ENCODE measurements at regions not wholly inside any gene's neighbourhood (a gene's known extent, or its start where the extent isn't known, plus 50 kb on each side); places are given as distances from the start of the nearest gene placed in this dataset.

- no peak overlapping the region for H3K4me3 Mint-ChIP-seq
- H3K36me3 Mint-ChIP-seq: peaks cover 9% of the 10 kb centered on the region
- ATAC-seq: no peak
- no peak for TF ChIP-seq ATF1 (CRISPR knock-in tag; IDR thresholded peaks at IDR 0.05)
- no peak for TF ChIP-seq AFF4 (CRISPR knock-in tag; IDR thresholded peaks at IDR 0.05; ENCODE audit: borderline replicate concordance)
- TF ChIP-seq ZMAT4 (CRISPR knock-in tag; IDR thresholded peaks at IDR 0.05): no peak
- TF ChIP-seq ZNF396 (CRISPR knock-in tag; IDR thresholded peaks at IDR 0.05; ENCODE audit: borderline replicate concordance): no peak
- no peak for TF ChIP-seq KAT7 (CRISPR knock-in tag; IDR thresholded peaks at IDR 0.05; ENCODE audit: borderline replicate concordance)
- TF ChIP-seq ESRRA (CRISPR knock-in tag; IDR thresholded peaks at IDR 0.05; ENCODE audit: borderline replicate concordance): no peak
- TF ChIP-seq ZNF512 (CRISPR knock-in tag; IDR thresholded peaks at IDR 0.05; ENCODE audit: borderline replicate concordance): no peak
- TF ChIP-seq CREM (CRISPR knock-in tag; IDR thresholded peaks at IDR 0.05): no peak
- H3K9me3 Mint-ChIP-seq: peaks cover 32% of the 10 kb centered on the region
- H3K27me3 Mint-ChIP-seq (ENCODE audit: low read depth): peaks cover 4% of the 10 kb centered on the region; the same call in 1 of the 2 replicates
- H3K4me1 Mint-ChIP-seq: no peaks in the 10 kb centered on the region
- DNase-seq (ENCODE audit: low spot score): no peak
- no peak overlapping the region for H3K27ac Mint-ChIP-seq
- ChIA-PET POLR2A (no interaction called here), CTCF (no interaction called here)
These were observed 705.4 kb upstream of the RAB6C start for GRCh38 chr2:129274038-129274415.

- no peak for DNase-seq (ENCODE audit: low spot score)
- Mint-ChIP-seq H3K27ac (no peak overlapping the region), H3K4me1 (no peaks in the 10 kb centered on the region), H3K27me3 (ENCODE audit: low read depth) (peaks cover 4% of the 10 kb centered on the region; the same call in 1 of the 2 replicates), H3K9me3 (peaks cover 32% of the 10 kb centered on the region), H3K36me3 (peaks cover 11% of the 10 kb centered on the region), H3K4me3 (no peak overlapping the region)
- CTCF ChIA-PET: interaction anchor here (0.6 to 1.6 kb wide), 2 partner anchors 23 to 668 kb away, joined by 3 to 4 read pairs; no protein-coding TSS in a partner anchor
- POLR2A ChIA-PET: no interaction called here
- no peak for ATAC-seq
- TF ChIP-seq E2F5 (CRISPR knock-in tag; IDR thresholded peaks at IDR 0.05) (no peak), ZNF263 (CRISPR knock-in tag; IDR thresholded peaks at IDR 0.05; ENCODE audit: low read depth) (no peak), ZNF671 (CRISPR knock-in tag; IDR thresholded peaks at IDR 0.05) (no peak), GRHL2 (CRISPR knock-in tag; IDR thresholded peaks at IDR 0.05; ENCODE audit: insufficient replicate concordance, severe bottlenecking) (no peak), KAT7 (CRISPR knock-in tag; IDR thresholded peaks at IDR 0.05; ENCODE audit: borderline replicate concordance) (no peak), JAZF1 (CRISPR knock-in tag; IDR thresholded peaks at IDR 0.05) (no peak), PRDM15 (CRISPR knock-in tag; IDR thresholded peaks at IDR 0.05) (no peak), IRF1 (CRISPR knock-in tag; IDR thresholded peaks at IDR 0.05) (no peak), AFF4 (CRISPR knock-in tag; IDR thresholded peaks at IDR 0.05; ENCODE audit: borderline replicate concordance) (no peak), ZBTB21 (CRISPR knock-in tag; IDR thresholded peaks at IDR 0.05; ENCODE audit: borderline replicate concordance) (no peak), ZNF423 (CRISPR knock-in tag; IDR thresholded peaks at IDR 0.05) (no peak), ZBTB43 (CRISPR knock-in tag; IDR thresholded peaks at IDR 0.05) (no peak)
These were observed 704.5 kb upstream of the RAB6C start for GRCh38 chr2:129274918-129275317.
